C4-2B (cell line): ENCODE measurements at regions not wholly inside any gene's neighbourhood (a gene's known extent, or its start where the extent isn't known, plus 50 kb on each side); places are given as distances from the start of the nearest gene placed in this dataset.

Experiments used
- H3K27ac ChIP-seq: fragments of 450-650 bp; 2 replicates; pipeline ENCODE4 v1.5.1; 2017
- ZFX ChIP-seq: fragments of 450-650 bp; IDR thresholded peaks from 2 replicates; pipeline ENCODE4 v1.6.1; 2017
- TF ChIP-seq, protein P1 (sequence below): fragments of 450-650 bp; conservative IDR thresholded peaks from 2 replicates; pipeline ENCODE4 v1.5.1; 2017; ENCODE audit warnings: mild to moderate bottlenecking

DNA sequence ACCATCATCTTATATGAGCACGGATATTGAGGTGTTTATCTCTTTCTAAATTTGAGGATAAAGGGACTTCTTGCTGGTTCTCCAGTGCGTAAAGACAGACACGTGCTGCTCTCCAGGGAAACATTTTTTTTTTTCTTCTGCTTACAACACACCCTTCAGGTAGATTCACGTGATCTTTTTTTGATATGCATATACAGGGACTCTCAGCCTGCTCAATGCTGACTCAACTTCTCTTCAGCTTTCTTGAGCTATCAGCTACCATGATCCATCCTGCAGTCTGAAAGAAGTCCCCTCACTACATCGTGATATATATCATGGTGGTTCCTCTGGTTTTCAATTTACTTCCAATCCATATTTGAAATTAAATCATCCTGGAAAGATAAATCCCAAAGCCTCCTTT, 87.1 kb upstream of the SLITRK3 start:
- no peak for TF ChIP-seq ZFX
- TF ChIP-seq, protein P1, sequence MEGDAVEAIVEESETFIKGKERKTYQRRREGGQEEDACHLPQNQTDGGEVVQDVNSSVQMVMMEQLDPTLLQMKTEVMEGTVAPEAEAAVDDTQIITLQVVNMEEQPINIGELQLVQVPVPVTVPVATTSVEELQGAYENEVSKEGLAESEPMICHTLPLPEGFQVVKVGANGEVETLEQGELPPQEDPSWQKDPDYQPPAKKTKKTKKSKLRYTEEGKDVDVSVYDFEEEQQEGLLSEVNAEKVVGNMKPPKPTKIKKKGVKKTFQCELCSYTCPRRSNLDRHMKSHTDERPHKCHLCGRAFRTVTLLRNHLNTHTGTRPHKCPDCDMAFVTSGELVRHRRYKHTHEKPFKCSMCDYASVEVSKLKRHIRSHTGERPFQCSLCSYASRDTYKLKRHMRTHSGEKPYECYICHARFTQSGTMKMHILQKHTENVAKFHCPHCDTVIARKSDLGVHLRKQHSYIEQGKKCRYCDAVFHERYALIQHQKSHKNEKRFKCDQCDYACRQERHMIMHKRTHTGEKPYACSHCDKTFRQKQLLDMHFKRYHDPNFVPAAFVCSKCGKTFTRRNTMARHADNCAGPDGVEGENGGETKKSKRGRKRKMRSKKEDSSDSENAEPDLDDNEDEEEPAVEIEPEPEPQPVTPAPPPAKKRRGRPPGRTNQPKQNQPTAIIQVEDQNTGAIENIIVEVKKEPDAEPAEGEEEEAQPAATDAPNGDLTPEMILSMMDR = no peak
- no peak overlapping the region for H3K27ac ChIP-seq

DNA sequence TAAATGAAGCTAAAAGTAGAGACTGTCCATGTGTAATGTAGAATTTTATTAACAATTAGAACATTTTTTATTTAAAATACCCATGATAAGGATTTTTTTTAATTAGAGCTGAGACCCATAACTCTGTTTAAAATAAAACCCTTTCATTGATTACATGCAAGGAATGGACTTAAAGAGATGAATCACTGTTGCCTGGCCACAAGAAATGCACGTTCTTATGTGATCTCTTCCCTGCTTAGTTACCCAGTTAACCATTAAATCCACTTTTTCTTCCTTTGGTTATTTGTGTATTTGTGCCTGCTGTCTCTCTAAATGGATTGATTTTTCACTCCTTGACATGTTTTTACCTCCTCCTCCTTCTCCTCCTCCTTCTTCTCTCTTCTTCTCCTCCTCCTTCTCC, 83.3 kb upstream of the SLITRK3 start:
- TF ChIP-seq, protein P1 = no peak
- no peak for TF ChIP-seq ZFX
- H3K27ac ChIP-seq = no peak overlapping the region

DNA sequence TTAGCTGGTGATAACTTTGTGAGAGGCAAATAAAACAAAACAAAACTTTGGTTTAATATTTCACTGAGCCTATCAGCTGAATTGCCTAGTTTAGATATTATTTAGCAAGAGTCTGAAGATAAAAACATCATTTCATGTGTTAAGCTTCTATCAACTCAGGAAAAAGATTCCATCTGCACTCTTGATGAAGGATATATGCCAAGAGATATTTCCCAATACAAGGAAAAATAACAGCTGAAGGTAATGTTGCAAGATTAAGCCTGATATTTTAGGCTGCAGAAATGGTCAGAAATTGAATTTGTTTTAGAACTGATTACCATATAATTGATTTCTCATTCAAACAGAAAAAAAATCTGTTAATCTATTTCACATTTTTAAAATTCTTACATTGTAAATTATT, 77.2 kb upstream of the SLITRK3 start:
- no peak for TF ChIP-seq ZFX
- TF ChIP-seq, protein P1 = no peak
- no peak overlapping the region for H3K27ac ChIP-seq

DNA sequence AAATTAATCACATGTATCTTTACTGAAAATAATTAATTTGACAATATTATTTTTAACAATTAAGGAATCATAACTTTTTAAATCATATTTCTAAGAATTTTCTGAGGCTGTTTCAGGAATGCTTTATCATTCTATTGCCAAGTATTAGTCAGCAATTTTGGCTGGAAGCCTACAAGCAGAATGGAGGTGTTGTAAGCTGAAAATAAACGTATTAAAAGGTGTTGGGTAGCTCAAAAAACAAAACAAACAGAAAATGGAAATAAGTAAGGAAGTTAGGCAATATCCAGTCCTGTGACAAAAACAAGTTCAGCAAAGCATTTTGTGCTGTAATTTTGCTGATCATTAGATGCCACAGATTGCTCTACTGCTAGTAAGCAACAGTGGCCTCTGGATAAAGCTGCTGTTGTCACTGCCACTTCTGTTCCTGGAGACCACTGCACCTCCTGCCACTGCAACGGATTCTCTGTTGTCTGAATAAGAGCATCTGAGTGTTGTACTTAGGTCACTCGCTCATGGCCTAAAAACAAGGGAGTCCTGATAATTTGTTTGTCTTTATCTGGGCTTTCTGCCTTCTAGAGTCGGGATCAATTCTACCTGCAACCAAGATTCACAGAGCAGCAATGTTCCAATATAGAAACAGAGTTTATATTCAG, 63.5 kb upstream of the SLITRK3 start:
- no peak overlapping the region for H3K27ac ChIP-seq
- no peak for TF ChIP-seq ZFX
- TF ChIP-seq, protein P1 = no peak

DNA sequence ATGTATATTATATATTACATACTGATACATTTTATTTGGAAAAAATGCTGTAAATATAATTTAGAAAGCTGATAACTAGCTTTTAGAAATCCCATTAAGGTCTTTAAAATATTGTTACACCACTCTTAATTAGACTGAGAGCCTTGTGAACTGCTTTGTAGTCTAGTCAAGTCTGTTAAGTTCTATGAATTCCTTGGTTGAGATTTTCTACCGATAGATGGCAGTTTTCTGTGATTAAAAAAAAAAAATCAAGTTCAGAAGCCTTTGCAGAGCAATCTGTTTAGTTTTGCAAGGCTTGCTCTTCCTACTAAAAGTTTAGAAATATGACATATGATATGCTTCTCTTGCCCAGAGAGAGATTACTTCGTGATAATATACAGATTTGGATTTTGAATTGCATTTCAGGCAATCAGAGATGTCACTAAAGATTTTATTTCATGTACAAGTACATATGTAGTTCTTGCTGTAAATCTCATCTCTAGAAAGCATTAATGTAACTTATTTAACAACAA, 60.4 kb upstream of the SLITRK3 start:
- TF ChIP-seq, protein P1 = peak; percentile 64
- TF ChIP-seq ZFX = no peak
- H3K27ac ChIP-seq = no peak overlapping the region

DNA sequence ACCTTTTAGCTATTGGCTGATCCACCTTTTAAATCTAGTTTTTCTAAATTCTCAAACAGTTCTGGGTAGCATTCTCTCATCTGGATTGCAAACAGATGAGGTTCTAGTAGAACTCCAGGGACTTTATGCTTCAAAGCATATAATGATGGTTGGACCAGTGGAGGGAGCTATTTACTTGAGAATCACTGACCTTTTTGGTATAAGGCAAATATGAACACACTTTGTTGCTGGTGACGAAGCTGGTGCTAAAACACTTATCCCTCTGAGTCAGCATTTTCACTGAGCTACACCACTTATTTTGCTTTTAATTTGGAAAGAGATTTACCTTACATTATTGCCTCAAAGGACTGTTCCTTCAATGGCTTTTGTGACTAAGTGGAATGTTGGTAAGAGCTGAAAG, 58.6 kb upstream of the SLITRK3 start:
- H3K27ac ChIP-seq = no peak overlapping the region
- TF ChIP-seq, protein P1 = peak; percentile 71
- TF ChIP-seq ZFX = no peak
